ENCODE measurements at regions not wholly inside any gene's neighbourhood (a gene's known extent, or its start where the extent isn't known, plus 50 kb on each side); places are given as distances from the start of the nearest gene placed in this dataset.
"Not testable (repeated sequence)": the region's sequence is repeated elsewhere in the genome, so short reads cannot be mapped to it uniquely, and the experiment has no call there.

DNA sequence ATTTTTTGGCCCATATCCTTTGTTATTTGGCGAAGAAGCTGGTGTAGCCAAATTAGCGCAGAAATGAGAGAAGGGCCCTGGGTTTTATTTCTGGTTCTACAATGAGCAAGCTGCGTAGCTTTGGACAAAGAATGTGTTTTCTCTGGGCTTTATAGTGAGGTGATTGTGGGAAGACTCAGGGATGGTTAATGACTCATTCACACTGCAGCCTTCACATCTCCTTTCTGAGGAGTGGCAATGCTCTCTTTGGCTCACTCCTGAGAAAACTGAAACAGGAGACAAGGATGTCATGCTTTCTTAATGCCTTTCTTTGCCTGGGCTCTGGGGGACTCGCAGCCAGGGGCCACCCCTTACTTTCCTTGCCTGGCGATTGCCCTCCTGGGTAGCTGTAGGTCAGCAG, 271.0 kb upstream of the PODXL start:
- H3K27me3 Mint-ChIP-seq = peaks cover 16% of the 10 kb centered on the region
- H3K36me3 Mint-ChIP-seq (ENCODE audit: low read depth) = no peaks in the 10 kb centered on the region
- H3K4me1 Mint-ChIP-seq (ENCODE audit: low read depth) = no peaks in the 10 kb centered on the region
- H3K9me3 Mint-ChIP-seq = no peaks in the 10 kb centered on the region
- no peak overlapping the region for H3K4me3 Mint-ChIP-seq
- no peak overlapping the region for H3K27ac Mint-ChIP-seq

DNA sequence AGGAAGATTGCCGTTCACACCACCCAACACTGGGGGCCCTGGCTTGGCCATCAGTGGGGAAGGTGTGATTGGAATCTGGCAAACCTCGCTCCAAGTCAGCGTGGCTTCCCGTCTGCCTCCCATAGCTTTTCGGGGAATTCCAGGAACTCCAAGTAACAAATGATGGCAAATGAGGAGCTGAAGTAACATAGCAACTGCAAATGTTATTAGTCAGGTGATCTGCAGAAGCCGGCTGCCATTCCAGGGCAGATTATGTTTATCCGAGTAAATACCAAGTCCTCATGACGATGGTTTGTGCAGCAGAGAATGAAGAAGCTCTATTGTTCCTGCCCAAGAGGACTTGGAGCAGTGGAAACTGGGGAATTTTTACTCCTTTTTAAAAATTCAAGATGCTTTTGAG, 270.5 kb upstream of the PODXL start:
- no peaks in the 10 kb centered on the region for H3K9me3 Mint-ChIP-seq
- no peaks in the 10 kb centered on the region for H3K36me3 Mint-ChIP-seq (ENCODE audit: low read depth)
- peaks cover 16% of the 10 kb centered on the region for H3K27me3 Mint-ChIP-seq
- H3K4me1 Mint-ChIP-seq (ENCODE audit: low read depth) = no peaks in the 10 kb centered on the region
- no peak overlapping the region for H3K4me3 Mint-ChIP-seq
- no peak overlapping the region for H3K27ac Mint-ChIP-seq

DNA sequence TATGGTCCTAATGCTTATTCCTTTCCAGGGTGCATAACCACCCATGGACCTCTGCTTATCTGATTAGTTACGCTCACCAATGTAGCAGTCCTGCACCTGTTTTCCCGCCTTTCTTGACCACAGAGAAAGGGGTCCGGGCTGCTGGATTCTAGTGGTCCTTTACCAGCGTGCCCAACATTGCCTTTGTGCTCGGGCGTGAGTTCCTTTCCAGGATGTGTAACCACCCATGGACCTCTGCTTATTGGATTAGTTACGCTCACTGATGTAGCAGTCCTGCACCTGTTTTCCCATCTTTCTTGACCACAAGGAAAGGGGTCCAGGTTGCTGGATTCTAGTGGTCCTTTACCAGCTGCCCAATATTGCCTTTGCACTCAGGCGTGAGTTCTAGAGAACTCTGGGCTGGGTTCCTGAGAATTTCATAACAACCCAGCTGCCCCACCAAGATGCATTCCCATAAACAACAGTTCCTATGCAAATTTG, 267.6 kb upstream of the PODXL start:
- H3K9me3 Mint-ChIP-seq, H3K4me3 Mint-ChIP-seq, H3K27ac Mint-ChIP-seq: not testable (repeated sequence)

DNA sequence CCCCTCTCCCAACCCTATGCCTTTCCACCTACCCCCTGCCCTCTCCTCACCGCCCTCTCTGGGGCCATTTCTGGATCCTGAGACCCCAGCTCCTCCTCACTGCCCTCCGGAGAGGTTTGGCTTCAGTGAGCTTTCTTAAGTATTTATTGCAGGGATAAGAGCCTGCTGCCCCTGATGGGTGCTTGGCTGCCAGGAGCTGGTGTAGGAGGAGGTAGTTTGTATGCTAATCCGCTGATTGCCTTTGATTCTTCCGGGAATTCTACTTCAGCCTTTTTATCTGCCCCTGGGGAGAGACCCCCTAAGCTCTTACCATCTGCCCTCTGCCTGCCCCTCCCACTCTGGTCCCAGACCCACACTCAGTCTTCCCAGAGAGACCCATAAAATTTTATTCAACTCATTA, 263.5 kb upstream of the PODXL start:
- Mint-ChIP-seq H3K27me3 (no peaks in the 10 kb centered on the region), H3K4me1 (ENCODE audit: low read depth) (no peaks in the 10 kb centered on the region), H3K27ac (no peak overlapping the region), H3K36me3 (ENCODE audit: low read depth) (no peaks in the 10 kb centered on the region), H3K9me3 (no peaks in the 10 kb centered on the region), H3K4me3 (no peak overlapping the region)

More for the DNA sequence above, 267.6 kb upstream of the PODXL start:
- not testable (repeated sequence) for H3K4me1 Mint-ChIP-seq (ENCODE audit: low read depth); H3K27me3 Mint-ChIP-seq; H3K36me3 Mint-ChIP-seq (ENCODE audit: low read depth)

DNA sequence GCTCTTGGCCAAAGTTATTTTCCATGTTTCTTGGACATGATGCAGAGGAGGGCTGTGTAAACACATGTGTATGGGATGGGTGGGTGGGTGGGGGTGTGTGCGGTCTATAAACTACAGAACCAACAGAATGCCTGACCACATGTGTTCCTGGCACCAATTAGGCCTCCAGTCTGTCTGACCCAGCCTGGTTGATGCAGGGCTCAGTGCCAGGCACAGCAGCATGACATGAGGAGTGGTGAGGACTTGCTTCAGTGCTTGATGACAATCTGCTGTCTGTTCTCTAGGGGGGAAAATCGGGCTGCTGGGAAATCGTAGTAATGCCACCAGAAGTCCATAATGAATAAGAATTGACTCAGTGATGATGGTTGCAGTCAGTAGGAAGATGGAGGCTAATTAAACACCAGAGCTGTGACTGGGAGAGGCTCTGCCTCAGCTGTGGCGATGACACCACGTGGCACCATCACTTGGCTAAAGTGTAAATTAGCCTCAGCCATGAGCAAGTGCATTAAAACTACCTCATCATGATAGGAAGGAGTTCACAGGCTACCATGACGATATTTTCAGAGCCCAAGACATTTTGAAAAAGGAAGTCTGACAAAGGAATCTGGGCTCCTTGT, 260.1 kb upstream of the PODXL start:
- Mint-ChIP-seq H3K27me3 (no peaks in the 10 kb centered on the region), H3K4me3 (no peak overlapping the region), H3K36me3 (ENCODE audit: low read depth) (no peaks in the 10 kb centered on the region), H3K4me1 (ENCODE audit: low read depth) (no peaks in the 10 kb centered on the region), H3K27ac (no peak overlapping the region), H3K9me3 (no peaks in the 10 kb centered on the region)

DNA sequence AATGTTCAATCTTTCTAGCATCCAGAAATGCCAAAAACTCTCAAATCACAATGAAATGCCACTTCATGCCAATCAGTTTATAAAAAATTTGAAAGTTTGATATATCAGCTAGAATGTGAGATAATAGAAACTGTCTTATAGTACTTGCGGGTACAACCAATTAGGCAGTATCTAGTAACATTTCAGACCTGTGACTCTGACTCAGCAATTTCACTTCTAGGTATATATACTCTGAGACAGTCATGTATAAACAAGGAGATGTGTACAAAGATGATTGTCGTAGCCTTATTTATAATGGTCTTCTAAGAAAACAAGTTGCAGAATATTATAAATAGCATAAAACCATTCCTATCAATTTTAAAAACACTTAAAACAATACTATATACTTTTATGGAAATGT, 252.3 kb upstream of the PODXL start:
- no peaks in the 10 kb centered on the region for H3K4me1 Mint-ChIP-seq (ENCODE audit: low read depth)
- H3K27me3 Mint-ChIP-seq = peaks cover 5% of the 10 kb centered on the region
- no peaks in the 10 kb centered on the region for H3K9me3 Mint-ChIP-seq
- no peaks in the 10 kb centered on the region for H3K36me3 Mint-ChIP-seq (ENCODE audit: low read depth)
- no peak overlapping the region for H3K27ac Mint-ChIP-seq
- H3K4me3 Mint-ChIP-seq = no peak overlapping the region

DNA sequence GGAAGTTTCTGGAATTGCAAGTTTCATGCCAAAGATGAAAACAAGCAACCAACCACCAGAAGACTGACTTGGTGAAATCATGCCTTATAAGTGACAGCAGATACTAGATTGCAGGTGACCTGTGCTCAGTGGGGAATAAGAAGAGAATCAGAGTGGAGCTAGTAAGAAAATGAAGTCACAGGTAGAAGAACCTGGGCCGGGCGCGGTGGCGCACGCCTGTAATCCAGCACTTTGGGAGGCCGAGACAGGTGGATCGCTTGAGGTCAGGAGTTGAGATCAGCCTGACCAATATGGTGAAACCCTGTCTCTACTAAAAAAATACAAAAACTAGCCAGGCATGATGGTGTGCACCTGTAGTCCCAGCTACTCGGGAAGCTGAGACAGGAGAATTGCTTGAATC, 251.7 kb upstream of the PODXL start:
- H3K4me1 Mint-ChIP-seq (ENCODE audit: low read depth); H3K36me3 Mint-ChIP-seq (ENCODE audit: low read depth); H3K4me3 Mint-ChIP-seq: not testable (repeated sequence)

DNA sequence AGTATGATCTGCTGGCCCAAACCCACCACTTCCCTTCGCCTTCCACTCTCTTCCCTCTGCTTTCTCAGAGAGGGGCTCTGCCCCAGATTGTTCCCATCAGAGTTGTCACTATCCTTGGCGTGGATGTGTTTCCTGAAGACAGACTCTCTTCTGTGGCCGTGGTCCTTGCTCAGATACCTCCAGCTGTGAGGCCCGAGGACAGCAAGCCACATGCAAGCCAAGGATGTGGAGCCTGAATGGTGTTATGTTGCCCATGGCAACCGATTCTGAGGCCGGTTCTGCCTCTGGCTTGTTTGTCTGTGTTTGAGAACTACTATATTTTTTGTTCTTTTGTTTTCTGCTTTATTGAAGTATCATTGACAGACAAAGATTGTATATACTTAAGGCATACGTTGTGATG, 247.4 kb upstream of the PODXL start:
- Mint-ChIP-seq H3K4me3 (no peak overlapping the region), H3K27me3 (peaks cover 5% of the 10 kb centered on the region), H3K4me1 (ENCODE audit: low read depth) (no peaks in the 10 kb centered on the region), H3K36me3 (ENCODE audit: low read depth) (no peaks in the 10 kb centered on the region), H3K27ac (no peak overlapping the region), H3K9me3 (no peaks in the 10 kb centered on the region)

More for the DNA sequence above, 251.7 kb upstream of the PODXL start:
- not testable (repeated sequence) for H3K9me3 Mint-ChIP-seq, H3K27ac Mint-ChIP-seq, H3K27me3 Mint-ChIP-seq

DNA sequence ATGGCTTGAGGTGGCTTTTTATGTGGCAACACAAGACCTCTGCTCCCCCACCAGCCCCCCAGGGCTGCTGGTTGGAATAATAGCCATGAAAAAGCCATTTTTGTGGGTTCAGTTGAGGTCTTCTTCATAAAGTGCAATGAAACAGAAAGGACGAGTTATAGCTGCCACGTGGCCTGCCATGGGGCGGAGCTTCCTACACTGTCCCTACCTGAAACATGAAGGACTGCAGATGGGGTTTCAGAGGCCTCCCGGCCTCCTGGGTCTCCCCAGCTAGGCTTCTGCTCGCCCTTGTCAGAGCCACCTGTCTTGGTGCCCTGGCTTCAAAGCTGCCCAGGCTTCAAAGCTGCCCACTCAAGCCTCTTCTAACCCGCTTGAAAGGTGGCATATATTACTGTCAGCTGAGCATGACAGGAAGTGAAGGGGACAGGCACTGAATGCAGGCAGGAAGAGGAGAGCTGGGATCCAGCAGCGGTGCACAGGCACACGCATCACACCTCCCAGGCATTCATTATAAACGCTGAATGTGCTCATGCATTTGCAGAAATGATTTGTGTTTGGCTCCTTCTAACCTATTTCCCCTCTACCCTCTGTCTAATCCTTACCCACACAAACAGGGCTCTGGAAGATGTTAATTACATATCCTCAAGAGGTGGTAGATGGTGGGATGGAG, 245.9 kb upstream of the PODXL start:
- peaks cover 5% of the 10 kb centered on the region for H3K27me3 Mint-ChIP-seq
- H3K9me3 Mint-ChIP-seq = no peaks in the 10 kb centered on the region
- no peaks in the 10 kb centered on the region for H3K4me1 Mint-ChIP-seq (ENCODE audit: low read depth)
- no peaks in the 10 kb centered on the region for H3K36me3 Mint-ChIP-seq (ENCODE audit: low read depth)
- H3K27ac Mint-ChIP-seq = no peak overlapping the region
- no peak overlapping the region for H3K4me3 Mint-ChIP-seq

DNA sequence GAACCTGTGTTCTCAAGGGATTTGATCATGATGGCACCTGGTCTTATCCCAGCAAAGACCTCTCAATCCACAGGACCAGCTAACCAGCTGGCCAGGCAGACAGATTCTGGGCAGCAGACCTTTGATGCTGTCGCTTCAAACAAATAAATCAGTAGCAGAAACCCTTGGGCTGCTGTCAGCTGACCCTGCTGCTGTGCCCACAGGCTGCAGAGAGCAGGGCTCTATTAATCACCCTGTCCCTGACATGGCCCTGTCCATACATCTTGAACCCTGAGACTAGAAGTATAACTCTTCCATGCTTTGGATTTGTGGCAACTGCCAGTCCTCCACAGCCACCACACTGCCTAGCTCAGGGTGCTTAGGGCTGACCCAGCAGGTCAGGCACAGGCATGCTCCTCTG, 244.1 kb upstream of the PODXL start:
- Mint-ChIP-seq H3K27ac (no peak overlapping the region), H3K4me1 (ENCODE audit: low read depth) (no peaks in the 10 kb centered on the region), H3K9me3 (no peaks in the 10 kb centered on the region), H3K36me3 (ENCODE audit: low read depth) (no peaks in the 10 kb centered on the region), H3K27me3 (peaks cover under 1% of the 10 kb centered on the region), H3K4me3 (no peak overlapping the region)

DNA sequence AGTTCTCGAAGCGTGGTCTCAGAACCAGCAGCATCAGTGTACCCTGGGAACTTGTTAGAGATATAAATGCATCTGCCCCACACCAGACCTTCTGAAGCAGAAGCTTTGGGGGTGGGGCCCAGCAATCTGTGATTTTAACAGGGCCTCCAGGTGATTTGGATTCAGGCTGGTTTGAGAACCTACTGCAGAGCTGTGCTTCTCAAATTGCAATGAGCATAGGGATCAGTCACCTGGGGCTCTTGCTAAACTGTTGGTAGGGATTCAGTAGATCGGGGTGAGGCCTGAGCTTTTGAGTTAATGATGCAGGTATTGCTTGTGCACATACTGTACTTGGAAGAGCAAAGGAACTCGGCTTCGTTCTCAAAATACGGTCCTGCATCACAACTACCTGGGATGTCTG, 243.6 kb upstream of the PODXL start:
- Mint-ChIP-seq H3K9me3 (no peaks in the 10 kb centered on the region), H3K27me3 (peaks cover 5% of the 10 kb centered on the region), H3K36me3 (ENCODE audit: low read depth) (no peaks in the 10 kb centered on the region), H3K27ac (no peak overlapping the region), H3K4me1 (ENCODE audit: low read depth) (no peaks in the 10 kb centered on the region), H3K4me3 (no peak overlapping the region)

DNA sequence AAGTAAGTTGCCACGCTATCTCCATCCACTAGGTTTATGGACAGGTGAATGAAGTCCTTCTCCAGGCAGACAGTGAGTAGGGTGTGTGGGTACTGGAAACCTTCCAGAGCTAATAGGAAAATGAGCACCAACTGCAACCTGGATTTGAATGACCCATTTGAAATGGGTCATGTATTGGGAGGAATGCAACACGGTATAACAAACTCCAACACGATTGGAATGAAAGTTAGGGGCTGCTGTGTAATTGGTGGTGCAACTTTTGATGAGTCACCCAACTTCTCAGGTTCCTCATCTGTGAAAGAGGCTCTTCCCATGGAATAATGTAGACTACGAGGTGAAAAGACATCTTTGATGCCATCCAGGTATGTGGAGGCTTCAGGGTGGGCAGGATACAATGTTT, 241.4 kb upstream of the PODXL start:
- Mint-ChIP-seq H3K36me3 (ENCODE audit: low read depth) (no peaks in the 10 kb centered on the region), H3K27me3 (peaks cover 5% of the 10 kb centered on the region), H3K27ac (no peak overlapping the region), H3K4me1 (ENCODE audit: low read depth) (no peaks in the 10 kb centered on the region), H3K9me3 (no peaks in the 10 kb centered on the region), H3K4me3 (no peak overlapping the region)

DNA sequence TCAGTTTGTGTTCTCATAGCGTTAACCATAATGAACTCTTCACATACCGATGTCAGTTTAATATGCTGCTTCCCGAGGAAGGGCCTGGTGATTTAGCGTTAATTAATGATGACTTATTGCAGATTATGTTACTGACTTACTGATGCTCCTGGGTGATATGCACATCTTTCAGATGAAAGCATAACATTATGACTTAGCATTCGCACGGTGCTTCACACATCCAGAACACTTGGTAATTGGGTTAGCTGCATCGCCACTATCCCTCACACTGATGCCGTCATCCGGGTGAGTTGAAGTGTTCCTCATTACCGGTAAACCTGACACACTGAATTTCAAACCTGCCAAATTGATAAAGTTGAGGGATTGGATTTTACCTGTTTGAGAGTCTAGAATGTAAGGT, 239.0 kb upstream of the PODXL start:
- H3K4me3 Mint-ChIP-seq = no peak overlapping the region
- no peaks in the 10 kb centered on the region for H3K4me1 Mint-ChIP-seq (ENCODE audit: low read depth)
- no peaks in the 10 kb centered on the region for H3K9me3 Mint-ChIP-seq
- H3K27ac Mint-ChIP-seq = no peak overlapping the region
- no peaks in the 10 kb centered on the region for H3K36me3 Mint-ChIP-seq (ENCODE audit: low read depth)
- H3K27me3 Mint-ChIP-seq = peaks cover 9% of the 10 kb centered on the region

DNA sequence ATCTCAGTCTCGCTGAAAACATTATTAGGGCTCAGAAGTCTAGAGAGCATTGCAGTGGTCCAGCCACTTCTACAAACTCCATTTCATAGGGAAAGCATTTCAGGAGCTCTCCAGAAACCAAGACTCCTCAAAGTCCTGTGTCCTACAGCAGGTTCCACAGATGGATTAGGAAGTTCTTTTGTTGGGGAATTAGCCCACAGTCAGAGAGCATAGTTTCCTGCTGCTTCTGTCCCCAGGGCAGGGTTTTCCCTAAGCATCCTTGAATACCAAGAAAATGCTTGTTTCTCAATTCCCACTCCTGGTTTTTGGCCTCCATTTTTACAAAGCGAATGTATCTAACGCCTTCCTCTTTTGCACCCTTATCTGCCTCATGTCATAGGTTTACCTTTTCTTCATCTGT, 235.9 kb upstream of the PODXL start:
- H3K4me3 Mint-ChIP-seq = no peak overlapping the region
- no peaks in the 10 kb centered on the region for H3K9me3 Mint-ChIP-seq
- no peak overlapping the region for H3K27ac Mint-ChIP-seq
- no peaks in the 10 kb centered on the region for H3K36me3 Mint-ChIP-seq (ENCODE audit: low read depth)
- no peaks in the 10 kb centered on the region for H3K4me1 Mint-ChIP-seq (ENCODE audit: low read depth)
- peaks cover 9% of the 10 kb centered on the region for H3K27me3 Mint-ChIP-seq

DNA sequence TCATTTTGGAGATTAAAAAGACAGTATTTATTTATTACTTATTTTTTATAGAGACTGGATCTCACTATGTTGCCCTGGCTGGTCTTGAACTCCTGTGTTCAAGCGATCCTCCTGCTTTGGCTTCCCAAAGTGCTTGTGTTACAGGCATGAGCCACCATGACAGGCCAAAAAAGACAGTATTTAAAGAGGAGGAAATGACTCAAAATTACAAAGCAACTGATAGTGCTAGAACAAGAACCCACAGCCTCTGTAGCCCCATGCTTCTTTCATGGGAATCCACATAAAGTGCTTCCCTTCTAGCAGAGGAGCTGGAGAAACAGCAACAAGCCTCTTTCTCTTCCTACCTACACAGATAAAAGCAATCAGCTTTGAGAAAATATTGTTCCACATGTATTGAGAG, 230.7 kb upstream of the PODXL start:
- Mint-ChIP-seq H3K9me3 (peaks cover 4% of the 10 kb centered on the region), H3K4me3 (no peak overlapping the region), H3K36me3 (ENCODE audit: low read depth) (no peaks in the 10 kb centered on the region), H3K27ac (no peak overlapping the region), H3K27me3 (peaks cover 7% of the 10 kb centered on the region), H3K4me1 (ENCODE audit: low read depth) (no peaks in the 10 kb centered on the region)

DNA sequence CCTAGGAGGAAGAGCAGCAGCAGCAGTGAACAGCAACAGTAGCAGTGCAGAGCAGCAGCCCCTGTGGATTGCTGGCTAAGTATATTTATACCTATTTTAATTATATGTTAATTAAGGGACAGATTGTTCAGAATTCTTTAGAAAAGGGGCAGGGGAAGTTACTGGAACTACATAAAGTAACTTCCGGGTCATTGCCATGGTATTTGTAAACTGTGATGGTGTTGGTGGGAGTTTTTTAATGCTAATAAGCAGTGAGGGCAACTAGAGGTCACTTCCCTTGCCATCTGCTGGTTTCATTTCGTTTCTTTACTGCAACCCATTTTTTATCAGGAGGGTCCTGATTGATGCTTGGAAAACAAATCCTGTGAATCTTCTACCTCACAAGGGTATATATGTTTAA, 229.8 kb upstream of the PODXL start:
- H3K4me1 Mint-ChIP-seq (ENCODE audit: low read depth) = no peaks in the 10 kb centered on the region
- H3K36me3 Mint-ChIP-seq (ENCODE audit: low read depth) = no peaks in the 10 kb centered on the region
- H3K9me3 Mint-ChIP-seq = peaks cover 4% of the 10 kb centered on the region
- peaks cover 9% of the 10 kb centered on the region for H3K27me3 Mint-ChIP-seq
- H3K27ac Mint-ChIP-seq = no peak overlapping the region
- H3K4me3 Mint-ChIP-seq = no peak overlapping the region
